ENCODE measurements at regions not wholly inside any gene's neighbourhood (a gene's known extent, or its start where the extent isn't known, plus 50 kb on each side); places are given as distances from the start of the nearest gene placed in this dataset.

- TF ChIP-seq POLR2AphosphoS5 (IDR thresholded peaks at IDR 0.05) (no peak), CTCF (IDR thresholded peaks at IDR 0.05) (no peak)
Measured at GRCh38 chr1:228974273-228974672, 239.0 kb downstream of the RHOU start.

All from breast epithelium (tissue), 3 donors.